ENCODE measurements at regions not wholly inside any gene's neighbourhood (a gene's known extent, or its start where the extent isn't known, plus 50 kb on each side); places are given as distances from the start of the nearest gene placed in this dataset.

DNA sequence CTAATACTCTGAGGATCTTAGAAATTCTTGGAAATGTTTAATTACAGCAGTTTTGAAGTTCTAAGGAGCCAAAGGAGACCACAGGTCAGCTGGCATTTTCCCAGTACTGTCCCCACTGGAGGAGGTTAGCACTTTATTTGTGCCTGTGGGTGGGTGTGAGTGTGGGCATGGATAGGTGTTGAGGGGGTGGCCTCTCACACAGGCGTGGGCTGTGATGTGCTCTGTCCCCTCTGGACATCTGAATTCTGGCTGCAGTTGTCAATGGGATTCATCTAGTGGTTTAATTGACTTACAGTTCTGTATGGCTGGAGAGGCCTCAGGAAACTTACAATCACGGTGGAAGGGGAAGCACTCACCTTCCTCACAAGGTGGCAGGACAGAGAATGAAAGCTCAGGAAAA is 135.4 kb upstream of the NAMPT start:
- Mint-ChIP-seq H3K36me3 (peaks cover 6 to 7% of the 10 kb centered on the region in 2 donors), H3K27ac (peak overlapping the region; percentile 93 to 99 (median 98)), H3K4me3 (no peak overlapping the region), H3K9me3 (peaks cover 5 to 22% (median 8%) of the 10 kb centered on the region in 7 donors), H3K27me3 (ENCODE audit: low read depth in 3 of 3) (no peaks in the 10 kb centered on the region), H3K4me1 (peaks cover 78% of the 10 kb centered on the region)
- Histone ChIP-seq H2AFZ (ENCODE audit: insufficient read depth, low read depth, low read length, poor library complexity, severe bottlenecking) (no peak overlapping the region), H3K4me2 (replicated peaks; ENCODE audit: extremely low read depth, low read length, poor library complexity, severe bottlenecking) (no peak overlapping the region), H4K20me1 (ENCODE audit: insufficient read depth, low read length) (no peaks in the 10 kb centered on the region), H3K4me3 (replicated peaks in 1 of 3; ENCODE audit: low read depth in 2 of 3, low read length in 3 of 3) (no peak overlapping the region), H3K27me3 (ENCODE audit: control insufficient read depth in 2 of 2, insufficient read depth in 2 of 2, low read length in 2 of 2) (no peaks in the 10 kb centered on the region), H3K27ac (ENCODE audit: low read depth in 1 of 2, low read length in 2 of 2) (peak overlapping the region in 1 of 2 donors; percentile 88), H3K79me2 (ENCODE audit: insufficient read depth, low read length) (no peaks in the 10 kb centered on the region), H3K9ac (ENCODE audit: insufficient read depth, low read length, poor library complexity, severe bottlenecking) (no peak overlapping the region), H3K9me3 (replicated peaks in 1 of 2; ENCODE audit: control insufficient read depth in 1 of 2, insufficient read depth in 1 of 2, low read length in 2 of 2) (peaks cover 0 to 3% of the 10 kb centered on the region in 2 donors), H3K36me3 (replicated peaks in 1 of 2; ENCODE audit: control insufficient read depth in 1 of 2, insufficient read depth in 2 of 2, low read length in 2 of 2) (no peaks in the 10 kb centered on the region), H3K4me1 (ENCODE audit: control insufficient read depth in 1 of 2, insufficient read depth in 2 of 2, low read length in 2 of 2) (peaks cover 71 to 82% of the 10 kb centered on the region in 2 donors)
- 100% methylated on average over 1 of the region's 2 CpGs for WGBS (ENCODE audit: insufficient coverage)
- intact Hi-C loops (cut with micrococcal nuclease), result loop anchor here in 1 of 2 donors (5.0 kb wide), 2 partner anchors 133 to 747 kb away; partner anchors contain the start of gene HBP1
- no peak for DNase-seq
- TF ChIP-seq, protein P1, sequence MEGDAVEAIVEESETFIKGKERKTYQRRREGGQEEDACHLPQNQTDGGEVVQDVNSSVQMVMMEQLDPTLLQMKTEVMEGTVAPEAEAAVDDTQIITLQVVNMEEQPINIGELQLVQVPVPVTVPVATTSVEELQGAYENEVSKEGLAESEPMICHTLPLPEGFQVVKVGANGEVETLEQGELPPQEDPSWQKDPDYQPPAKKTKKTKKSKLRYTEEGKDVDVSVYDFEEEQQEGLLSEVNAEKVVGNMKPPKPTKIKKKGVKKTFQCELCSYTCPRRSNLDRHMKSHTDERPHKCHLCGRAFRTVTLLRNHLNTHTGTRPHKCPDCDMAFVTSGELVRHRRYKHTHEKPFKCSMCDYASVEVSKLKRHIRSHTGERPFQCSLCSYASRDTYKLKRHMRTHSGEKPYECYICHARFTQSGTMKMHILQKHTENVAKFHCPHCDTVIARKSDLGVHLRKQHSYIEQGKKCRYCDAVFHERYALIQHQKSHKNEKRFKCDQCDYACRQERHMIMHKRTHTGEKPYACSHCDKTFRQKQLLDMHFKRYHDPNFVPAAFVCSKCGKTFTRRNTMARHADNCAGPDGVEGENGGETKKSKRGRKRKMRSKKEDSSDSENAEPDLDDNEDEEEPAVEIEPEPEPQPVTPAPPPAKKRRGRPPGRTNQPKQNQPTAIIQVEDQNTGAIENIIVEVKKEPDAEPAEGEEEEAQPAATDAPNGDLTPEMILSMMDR (IDR thresholded peaks at IDR 0.05), result no peak

- Histone ChIP-seq H3K4me3 (replicated peaks in 1 of 3; ENCODE audit: low read depth in 2 of 3, low read length in 3 of 3) (no peak overlapping the region), H3K4me2 (replicated peaks; ENCODE audit: extremely low read depth, low read length, poor library complexity, severe bottlenecking) (no peak overlapping the region), H3K9ac (ENCODE audit: insufficient read depth, low read length, poor library complexity, severe bottlenecking) (no peak overlapping the region), H3K27me3 (ENCODE audit: control insufficient read depth in 2 of 2, insufficient read depth in 2 of 2, low read length in 2 of 2) (no peaks in the 10 kb centered on the region), H2AFZ (ENCODE audit: insufficient read depth, low read depth, low read length, poor library complexity, severe bottlenecking) (no peak overlapping the region), H4K20me1 (ENCODE audit: insufficient read depth, low read length) (no peaks in the 10 kb centered on the region), H3K9me3 (replicated peaks in 1 of 2; ENCODE audit: control insufficient read depth in 1 of 2, insufficient read depth in 1 of 2, low read length in 2 of 2) (peaks cover 0 to 3% of the 10 kb centered on the region in 2 donors), H3K27ac (ENCODE audit: low read depth in 1 of 2, low read length in 2 of 2) (peak overlapping the region in 1 of 2 donors; percentile 89), H3K36me3 (replicated peaks in 1 of 2; ENCODE audit: control insufficient read depth in 1 of 2, insufficient read depth in 2 of 2, low read length in 2 of 2) (no peaks in the 10 kb centered on the region), H3K4me1 (ENCODE audit: control insufficient read depth in 1 of 2, insufficient read depth in 2 of 2, low read length in 2 of 2) (peaks cover 68 to 79% of the 10 kb centered on the region in 2 donors), H3K79me2 (ENCODE audit: insufficient read depth, low read length) (no peaks in the 10 kb centered on the region)
- Mint-ChIP-seq H3K36me3 (peaks cover 6 to 7% of the 10 kb centered on the region in 2 donors), H3K27me3 (ENCODE audit: low read depth in 3 of 3) (no peaks in the 10 kb centered on the region), H3K9me3 (peaks cover 5 to 22% (median 8%) of the 10 kb centered on the region in 7 donors), H3K4me1 (peaks cover 75% of the 10 kb centered on the region), H3K27ac (peak overlapping the region; percentile 94 to 99 (median 98)), H3K4me3 (no peak overlapping the region)
- intact Hi-C loops (cut with micrococcal nuclease), result loop anchor here in 1 of 2 donors (5.0 kb wide), 2 partner anchors 132 to 748 kb away; partner anchors contain the start of gene HBP1
- TF ChIP-seq, protein P1 (IDR thresholded peaks at IDR 0.05), result no peak
- 96% methylated on average over 9 of the region's 9 CpGs for WGBS (ENCODE audit: insufficient coverage)
- no peak for DNase-seq
These were observed 134.8 kb upstream of the NAMPT start for GRCh38 chr7:106419455-106420182.
